A673 (cell line): ENCODE measurements at regions not wholly inside any gene's neighbourhood (a gene's known extent, or its start where the extent isn't known, plus 50 kb on each side); places are given as distances from the start of the nearest gene placed in this dataset.

Source experiments
- BruUV-seq: library from RNA; stranded (reverse); fragments of 400-500 nt; replicated peaks from 2 replicates; lab custom pipeline; 2021; lab: Mats Ljungman, UMichigan
- CTCF ChIA-PET: fragments of 300-600 bp; sonication (Branson Sonifier 250); formaldehyde crosslinking; loops from one replicate; lab custom pipeline; 2022; ENCODE audit warnings: antibody characterized with exemption; lab: Charles Lee
- POLR2A ChIA-PET: fragments of 300-600 bp; sonication (Branson Sonifier 250); formaldehyde crosslinking; loops from one replicate; lab custom pipeline; 2022; ENCODE audit warnings: antibody characterized with exemption; ENCODE audit not compliant: low non-redundant PET; lab: Charles Lee
- DNase-seq: peaks from one replicate; pipeline ENCODE4 v3.0.0-alpha.2; 2015; ENCODE audit warnings: low spot score
- H3K27ac ChIP-seq: fragments of 200-600 bp; sonication (generic); 2 replicates; pipeline ENCODE4 v1.5.1; 2016; ENCODE audit warnings: mixed run types, low read depth, mild to moderate bottlenecking, mixed read lengths, antibody characterized with exemption, low read length; ENCODE audit not compliant: poor library complexity, severe bottlenecking
- H3K27me3 ChIP-seq: fragments of 200-600 bp; sonication (generic); replicated peaks from 2 replicates; pipeline ENCODE4 v1.6.1; 2017; ENCODE audit warnings: mixed run types, low read depth, mild to moderate bottlenecking, mixed read lengths, antibody characterized with exemption, low read length; ENCODE audit not compliant: insufficient read depth, poor library complexity
- H3K36me3 ChIP-seq: fragments of 200-600 bp; sonication (generic); 2 replicates; pipeline ENCODE4 v1.6.1; 2016; ENCODE audit warnings: mixed run types, mild to moderate bottlenecking, mixed read lengths, antibody characterized with exemption, low read length; ENCODE audit not compliant: insufficient read depth, poor library complexity, severe bottlenecking
- H3K4me1 ChIP-seq: fragments of 200-600 bp; sonication (generic); 2 replicates; pipeline ENCODE4 v1.6.1; 2017; ENCODE audit warnings: mixed run types, mild to moderate bottlenecking, mixed read lengths, antibody characterized with exemption, low read length; ENCODE audit not compliant: insufficient read depth, poor library complexity, severe bottlenecking
- H3K4me3 ChIP-seq: fragments of 200-600 bp; sonication (generic); 2 replicates; pipeline ENCODE4 v1.5.1; 2016; ENCODE audit warnings: low read depth, mixed run types, mild to moderate bottlenecking, mixed read lengths, low read length; ENCODE audit not compliant: poor library complexity, severe bottlenecking
- H3K9me3 ChIP-seq: fragments of 200-600 bp; sonication (generic); 2 replicates; pipeline ENCODE4 v1.6.1; 2016; ENCODE audit warnings: mixed run types, low read depth, mild to moderate bottlenecking, mixed read lengths, antibody characterized with exemption, low read length; ENCODE audit not compliant: poor library complexity, severe bottlenecking
- CTCF ChIP-seq: fragments of 300-800, 200-600 bp; sonication (generic); conservative IDR thresholded peaks from 2 replicates; pipeline ENCODE4 v1.5.1; 2017; ENCODE audit warnings: low read depth, mild to moderate bottlenecking, antibody characterized with exemption, low read length, moderate library complexity, mixed read lengths
- EZH2 ChIP-seq: fragments of 200-600 bp; sonication (generic); IDR thresholded peaks from 2 replicates; pipeline ENCODE4 v1.6.1; 2017; ENCODE audit warnings: borderline replicate concordance, low read depth, mild to moderate bottlenecking, mixed read lengths, antibody characterized with exemption, low read length; ENCODE audit not compliant: poor library complexity, severe bottlenecking
- intact Hi-C: fragments of 100-400 bp; cut with micrococcal nuclease; formaldehyde crosslinking; loops from one replicate; pipeline ENCODE4 v1.10.0; 2022; ENCODE audit not compliant: unreplicated experiment

DNA sequence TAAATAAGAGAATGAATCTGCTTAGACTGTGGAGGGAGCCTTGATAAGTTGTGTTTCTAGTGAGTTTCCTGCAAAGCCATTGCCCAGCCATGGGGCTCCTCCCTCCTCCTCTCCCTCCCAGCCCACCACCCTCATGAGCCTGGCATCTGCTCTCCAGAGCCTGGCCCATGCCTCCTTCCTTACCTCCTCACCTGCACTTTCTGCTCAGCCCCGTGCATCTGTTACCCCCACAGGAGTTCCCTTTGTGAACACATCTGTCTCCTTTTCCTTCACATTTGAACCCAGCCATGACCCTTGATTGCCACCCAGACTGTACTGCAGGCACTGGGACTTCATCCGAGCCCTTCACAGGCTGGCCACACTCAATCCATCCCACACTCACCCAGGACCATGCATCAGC lies 395.6 kb downstream of the IRX2 start:
- H3K9me3 ChIP-seq, result peaks cover 48% of the 10 kb centered on the region
- H3K4me3 ChIP-seq, result no peak overlapping the region
- POLR2A ChIA-PET, result no interaction called here
- BruUV-seq, result no TSS peak
- no peaks in the 10 kb centered on the region for H3K4me1 ChIP-seq
- DNase-seq, result no peak
- no peak for TF ChIP-seq CTCF
- no peak for TF ChIP-seq EZH2
- intact Hi-C loops, result no loop called here
- no peak overlapping the region for H3K27ac ChIP-seq
- CTCF ChIA-PET, result no interaction called here
- no peaks in the 10 kb centered on the region for H3K36me3 ChIP-seq
- no peaks in the 10 kb centered on the region for H3K27me3 ChIP-seq

DNA sequence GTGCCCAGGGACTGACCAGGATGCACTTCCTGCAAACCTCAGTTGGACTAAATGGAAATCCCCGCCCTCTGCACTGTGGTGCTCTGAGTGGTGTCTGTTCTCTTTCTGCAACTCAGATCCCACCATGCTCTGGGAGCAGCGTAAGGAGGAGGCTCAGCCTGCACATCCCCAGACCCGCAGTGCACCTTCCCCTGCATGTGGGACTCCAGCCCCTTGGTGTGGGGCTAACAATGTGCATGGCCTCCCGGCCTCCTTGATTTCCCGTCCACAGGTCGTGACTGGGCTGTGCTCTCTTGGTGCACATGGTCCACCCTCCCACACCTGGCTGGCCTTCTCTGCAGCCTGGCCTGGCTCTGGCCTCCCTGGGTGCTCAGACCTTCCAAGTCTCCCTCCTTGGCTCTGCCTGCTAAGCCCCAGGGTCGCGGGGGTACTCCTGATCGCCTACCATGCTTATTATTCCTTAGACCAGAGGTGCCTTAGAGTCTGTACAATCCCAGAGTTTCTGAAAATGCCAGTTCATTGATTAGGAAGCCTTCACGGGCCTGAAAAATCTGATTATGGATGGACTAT lies 397.5 kb downstream of the IRX2 start:
- Histone ChIP-seq H3K4me3 (no peak overlapping the region), H3K27me3 (no peaks in the 10 kb centered on the region), H3K4me1 (no peaks in the 10 kb centered on the region), H3K27ac (no peak overlapping the region), H3K36me3 (no peaks in the 10 kb centered on the region), H3K9me3 (peaks cover 54% of the 10 kb centered on the region)
- TF ChIP-seq EZH2 (no peak), CTCF (no peak)
- POLR2A ChIA-PET, result no interaction called here
- no peak for DNase-seq
- intact Hi-C loops, result no loop called here
- CTCF ChIA-PET, result no interaction called here
- BruUV-seq, result no TSS peak

DNA sequence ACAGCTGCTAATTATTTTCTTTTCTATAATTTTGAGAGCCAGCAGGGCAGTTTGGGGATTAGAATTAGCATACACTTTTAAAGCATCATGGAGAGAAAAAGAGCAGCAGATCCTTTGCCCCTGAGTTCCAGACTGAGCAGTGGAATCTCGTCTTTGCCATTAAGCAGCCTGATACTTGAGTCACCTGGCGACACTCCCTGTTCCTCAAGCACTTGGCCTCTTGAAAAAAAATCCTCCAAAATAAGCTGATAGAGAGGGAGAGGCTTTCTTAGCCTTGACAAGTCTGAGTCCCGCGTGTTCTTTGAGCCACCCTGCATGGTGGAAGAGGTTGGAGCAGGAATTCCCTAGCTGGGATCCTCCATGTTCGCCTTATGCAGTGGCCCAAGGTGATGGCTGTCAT lies 398.3 kb downstream of the IRX2 start:
- DNase-seq, result no peak

More for the DNA sequence above, 398.3 kb downstream of the IRX2 start:
- Histone ChIP-seq H3K27ac (no peak overlapping the region), H3K9me3 (peaks cover 49% of the 10 kb centered on the region), H3K4me1 (no peaks in the 10 kb centered on the region), H3K4me3 (no peak overlapping the region), H3K36me3 (no peaks in the 10 kb centered on the region), H3K27me3 (no peaks in the 10 kb centered on the region)
- ChIA-PET CTCF (no interaction called here), POLR2A (no interaction called here)
- BruUV-seq, result no TSS peak
- TF ChIP-seq EZH2, result no peak
- no peak for TF ChIP-seq CTCF
- intact Hi-C loops, result no loop called here
